Stimulated activated CD4-positive, alpha-beta T cell treated with anti-CD3 and anti-CD28 coated beads, Interleukin-12 subunit alpha, Interleukin-12 subunit beta, amount 100 ng/mL, for 48 hours (primary cell): ENCODE measurements at regions not wholly inside any gene's neighbourhood (a gene's known extent, or its start where the extent isn't known, plus 50 kb on each side); places are given as distances from the start of the nearest gene placed in this dataset.

Experiments used
- DNase-seq, 3 donors: peaks; one replicate each; pipeline ENCODE4 v3.0.0-alpha.2; 2020; ENCODE audit warnings: low read depth in 2 of 3, low spot score in 1 of 3

GRCh38 chr2:18841248-18842150, 252.1 kb upstream of the NT5C1B start:
- DNase-seq: no peak

GRCh38 chr2:18837240-18837639, 247.9 kb upstream of the NT5C1B start:
- no peak for DNase-seq

GRCh38 chr2:18836436-18836835, 247.1 kb upstream of the NT5C1B start:
- DNase-seq: no peak

- no peak for DNase-seq
Measured at GRCh38 chr2:18835787-18836186, 246.4 kb upstream of the NT5C1B start.

- no peak for DNase-seq
Measured at GRCh38 chr2:18834341-18834740, 245.0 kb upstream of the NT5C1B start.

- DNase-seq: no peak
Measured at GRCh38 chr2:18833941-18834340, 244.6 kb upstream of the NT5C1B start.

- no peak for DNase-seq
Measured at GRCh38 chr2:18831916-18832510, 242.6 kb upstream of the NT5C1B start.

GRCh38 chr2:18830962-18831361, 241.6 kb upstream of the NT5C1B start:
- no peak for DNase-seq

GRCh38 chr2:18829976-18830375, 240.6 kb upstream of the NT5C1B start:
- no peak for DNase-seq

GRCh38 chr2:18829251-18829902, 240.0 kb upstream of the NT5C1B start:
- DNase-seq: no peak

GRCh38 chr2:18828296-18828695, 238.9 kb upstream of the NT5C1B start:
- no peak for DNase-seq

- no peak for DNase-seq
Measured at GRCh38 chr2:18825838-18826237, 236.5 kb upstream of the NT5C1B start.

GRCh38 chr2:18824915-18825314, 235.5 kb upstream of the NT5C1B start:
- DNase-seq: no peak

- DNase-seq: no peak
Measured at GRCh38 chr2:18824325-18824790, 235.0 kb upstream of the NT5C1B start.

- DNase-seq: no peak
Measured at GRCh38 chr2:18821431-18821830, 232.1 kb upstream of the NT5C1B start.

- no peak for DNase-seq
Measured at GRCh38 chr2:18820966-18821365, 231.6 kb upstream of the NT5C1B start.

- no peak for DNase-seq
Measured at GRCh38 chr2:18819566-18819965, 230.2 kb upstream of the NT5C1B start.

- no peak for DNase-seq
Measured at GRCh38 chr2:18814387-18814786, 225.0 kb upstream of the NT5C1B start.

- no peak for DNase-seq
Measured at GRCh38 chr2:18804536-18804935, 215.2 kb upstream of the NT5C1B start.

- no peak for DNase-seq
Measured at GRCh38 chr2:18803141-18803939, 214.0 kb upstream of the NT5C1B start.
